AG04450 (cell line): ENCODE measurements at regions not wholly inside any gene's neighbourhood (a gene's known extent, or its start where the extent isn't known, plus 50 kb on each side); places are given as distances from the start of the nearest gene placed in this dataset.

Experiments used
- CTCF ChIA-PET: fragments of 300-600, 350-600 bp; formaldehyde crosslinking; extraction: SDS; loops from one replicate; lab custom pipeline; 2022; ENCODE audit warnings: antibody characterized with exemption, inconsistent platforms; lab: Charles Lee
- POLR2A ChIA-PET: fragments of 350-600 bp; formaldehyde crosslinking; extraction: SDS; loops from one replicate; lab custom pipeline; 2021; ENCODE audit warnings: antibody characterized with exemption, inconsistent platforms; lab: Yijun Ruan, JAX
- DNase-seq: peaks from one replicate; pipeline ENCODE4 v3.0.0-alpha.2; 2011; ENCODE audit warnings: low read depth, low spot score
- H3K27ac ChIP-seq: one replicate; pipeline ENCODE4 v1.5.1; 2012; ENCODE audit warnings: low read depth, low read length, control low read depth
- H3K27me3 ChIP-seq: one replicate; pipeline ENCODE4 v1.6.0; 2012; ENCODE audit warnings: low read length; ENCODE audit not compliant: control insufficient read depth, insufficient read depth
- H3K4me3 ChIP-seq: 2 replicates; pipeline ENCODE4 v1.5.1; 2011; ENCODE audit warnings: mild to moderate bottlenecking, low read depth, low read length, control low read depth
- H3K9me3 ChIP-seq: 2 replicates; pipeline ENCODE4 v1.5.1; 2012; ENCODE audit warnings: low read length; ENCODE audit not compliant: control insufficient read depth, insufficient read depth
- CTCF ChIP-seq: IDR thresholded peaks from 2 replicates; pipeline ENCODE4 v1.5.1; 2011; ENCODE audit warnings: low read depth, low read length, control low read depth, inconsistent platforms

- Histone ChIP-seq H3K9me3 (no peaks in the 10 kb centered on the region; the same call in 1 of the 2 replicates), H3K27ac (no peak overlapping the region), H3K27me3 (no peaks in the 10 kb centered on the region), H3K4me3 (no peak overlapping the region)
- DNase-seq, result no peak
- ChIA-PET POLR2A (no interaction called here), CTCF (no interaction called here)
- no peak for TF ChIP-seq CTCF
Measured at GRCh38 chr2:78417355-78417754, 608.1 kb upstream of the REG3G start.

GRCh38 chr2:78418021-78418420 is 607.5 kb upstream of the REG3G start:
- ChIA-PET CTCF (no interaction called here), POLR2A (no interaction called here)
- Histone ChIP-seq H3K27me3 (no peaks in the 10 kb centered on the region), H3K9me3 (no peaks in the 10 kb centered on the region; the same call in 1 of the 2 replicates), H3K4me3 (no peak overlapping the region), H3K27ac (no peak overlapping the region)
- no peak for TF ChIP-seq CTCF
- DNase-seq, result no peak

GRCh38 chr2:78420132-78420531 is 605.4 kb upstream of the REG3G start:
- DNase-seq, result no peak
- H3K27me3 ChIP-seq, result no peaks in the 10 kb centered on the region
- POLR2A ChIA-PET, result no interaction called here
- H3K4me3 ChIP-seq, result no peak overlapping the region
- no peaks in the 10 kb centered on the region; the same call in 1 of the 2 replicates for H3K9me3 ChIP-seq
- TF ChIP-seq CTCF, result no peak
- CTCF ChIA-PET, result no interaction called here
- no peak overlapping the region for H3K27ac ChIP-seq

- Histone ChIP-seq H3K27me3 (no peaks in the 10 kb centered on the region), H3K9me3 (no peaks in the 10 kb centered on the region), H3K27ac (no peak overlapping the region), H3K4me3 (no peak overlapping the region)
- ChIA-PET CTCF (no interaction called here), POLR2A (no interaction called here)
- TF ChIP-seq CTCF, result no peak
- DNase-seq, result no peak
Measured at GRCh38 chr2:78423631-78424030, 601.9 kb upstream of the REG3G start.

GRCh38 chr2:78427170-78427569 is 598.3 kb upstream of the REG3G start:
- no peak for TF ChIP-seq CTCF
- ChIA-PET POLR2A (no interaction called here), CTCF (no interaction called here)
- Histone ChIP-seq H3K4me3 (no peak overlapping the region), H3K9me3 (0 out of 2 replicates have a peak, but pooled peaks cover 2% of the 10 kb centered on the region), H3K27me3 (no peaks in the 10 kb centered on the region), H3K27ac (no peak overlapping the region)
- no peak for DNase-seq
